ENCODE measurements at regions not wholly inside any gene's neighbourhood (a gene's known extent, or its start where the extent isn't known, plus 50 kb on each side); places are given as distances from the start of the nearest gene placed in this dataset.

GRCh38 chr10:44513591-44513990 is 128.7 kb upstream of the CXCL12 start:
- no peaks in the 10 kb centered on the region for H3K9me3 Mint-ChIP-seq
- H3K27ac Mint-ChIP-seq, result no peak overlapping the region
- DNase-seq (ENCODE audit: low spot score in 2 of 2) (no peak), ATAC-seq (no peak)
- no peaks in the 10 kb centered on the region for H3K36me3 Mint-ChIP-seq

- DNase-seq (ENCODE audit: low spot score in 2 of 2) (no peak), ATAC-seq (no peak)
- Mint-ChIP-seq H3K9me3 (no peaks in the 10 kb centered on the region), H3K27ac (no peak overlapping the region), H3K36me3 (no peaks in the 10 kb centered on the region)
These were observed 132.0 kb upstream of the CXCL12 start for GRCh38 chr10:44516891-44517290.

- Mint-ChIP-seq H3K27ac (no peak overlapping the region), H3K36me3 (no peaks in the 10 kb centered on the region), H3K9me3 (peaks cover 0 to 4% of the 10 kb centered on the region in 2 donors)
- ATAC-seq (no peak), DNase-seq (ENCODE audit: low spot score in 2 of 2) (no peak)
These were observed 132.7 kb upstream of the CXCL12 start for GRCh38 chr10:44517635-44518034.

- no peak for ATAC-seq
- Mint-ChIP-seq H3K27ac (no peak overlapping the region), H3K9me3 (peaks cover 6 to 10% of the 10 kb centered on the region in 2 donors), H3K36me3 (peaks cover 0 to 6% of the 10 kb centered on the region in 2 donors)
- no peak for DNase-seq (ENCODE audit: low spot score in 2 of 2)
These were observed 134.5 kb upstream of the CXCL12 start for GRCh38 chr10:44519361-44519760.

GRCh38 chr10:44520651-44521050 is 135.8 kb upstream of the CXCL12 start:
- H3K9me3 Mint-ChIP-seq, result peaks cover 6 to 18% of the 10 kb centered on the region in 2 donors
- H3K36me3 Mint-ChIP-seq, result peaks cover 0 to 9% of the 10 kb centered on the region in 2 donors
- DNase-seq (ENCODE audit: low spot score in 2 of 2) (no peak), ATAC-seq (no peak)
- no peak overlapping the region for H3K27ac Mint-ChIP-seq

GRCh38 chr10:44539178-44539577 is 154.3 kb upstream of the CXCL12 start:
- ATAC-seq (no peak), DNase-seq (ENCODE audit: low spot score in 2 of 2) (no peak)
- Mint-ChIP-seq H3K9me3 (peaks cover 14 to 20% of the 10 kb centered on the region in 2 donors), H3K27ac (no peak overlapping the region), H3K36me3 (peaks cover 0 to 6% of the 10 kb centered on the region in 2 donors)

- ATAC-seq (no peak), DNase-seq (ENCODE audit: low spot score in 2 of 2) (no peak)
- Mint-ChIP-seq H3K27ac (no peak overlapping the region), H3K9me3 (peaks cover 13 to 16% of the 10 kb centered on the region in 2 donors), H3K36me3 (peaks cover 0 to 12% of the 10 kb centered on the region in 2 donors)
These were observed 167.8 kb upstream of the CXCL12 start for GRCh38 chr10:44552726-44553125.

GRCh38 chr10:44557596-44558191 is 172.8 kb upstream of the CXCL12 start:
- Mint-ChIP-seq H3K9me3 (no peaks in the 10 kb centered on the region), H3K27ac (no peak overlapping the region), H3K36me3 (no peaks in the 10 kb centered on the region)
- DNase-seq (ENCODE audit: low spot score in 2 of 2), result no peak
- ATAC-seq, result no peak

- Mint-ChIP-seq H3K27ac (no peak overlapping the region), H3K36me3 (no peaks in the 10 kb centered on the region), H3K9me3 (no peaks in the 10 kb centered on the region)
- ATAC-seq (no peak), DNase-seq (ENCODE audit: low spot score in 2 of 2) (no peak)
These were observed 173.6 kb upstream of the CXCL12 start for GRCh38 chr10:44558521-44558920.

GRCh38 chr10:44564361-44564760 is 179.5 kb upstream of the CXCL12 start:
- no peak overlapping the region for H3K27ac Mint-ChIP-seq
- DNase-seq (ENCODE audit: low spot score in 2 of 2), result no peak

GRCh38 chr10:44564790-44565189 is 179.9 kb upstream of the CXCL12 start:
- Mint-ChIP-seq H3K36me3 (no peaks in the 10 kb centered on the region), H3K9me3 (no peaks in the 10 kb centered on the region), H3K27ac (no peak overlapping the region)
- DNase-seq (ENCODE audit: low spot score in 2 of 2), result no peak
- ATAC-seq, result no peak

More at GRCh38 chr10:44564361-44564760, 179.5 kb upstream of the CXCL12 start:
- no peaks in the 10 kb centered on the region for H3K9me3 Mint-ChIP-seq
- ATAC-seq, result no peak
- no peaks in the 10 kb centered on the region for H3K36me3 Mint-ChIP-seq

GRCh38 chr10:44566786-44567185 is 181.9 kb upstream of the CXCL12 start:
- Mint-ChIP-seq H3K27ac (no peak overlapping the region), H3K36me3 (no peaks in the 10 kb centered on the region), H3K9me3 (peaks cover 0 to 2% of the 10 kb centered on the region in 2 donors)
- ATAC-seq, result no peak
- no peak for DNase-seq (ENCODE audit: low spot score in 2 of 2)

- H3K36me3 Mint-ChIP-seq, result no peaks in the 10 kb centered on the region
- no peak for DNase-seq (ENCODE audit: low spot score in 2 of 2)
- peaks cover 0 to 4% of the 10 kb centered on the region in 2 donors for H3K9me3 Mint-ChIP-seq
- no peak overlapping the region for H3K27ac Mint-ChIP-seq
- no peak for ATAC-seq
These were observed 182.6 kb upstream of the CXCL12 start for GRCh38 chr10:44567471-44567870.

- no peaks in the 10 kb centered on the region for H3K36me3 Mint-ChIP-seq
- DNase-seq (ENCODE audit: low spot score in 2 of 2), result no peak
These were observed 184.5 kb upstream of the CXCL12 start for GRCh38 chr10:44569193-44570091.

GRCh38 chr10:44571701-44572100 is 186.8 kb upstream of the CXCL12 start:
- ATAC-seq, result no peak
- no peak for DNase-seq (ENCODE audit: low spot score in 2 of 2)
- H3K36me3 Mint-ChIP-seq, result no peaks in the 10 kb centered on the region
- no peak overlapping the region for H3K27ac Mint-ChIP-seq
- peaks cover 0 to 4% of the 10 kb centered on the region in 2 donors for H3K9me3 Mint-ChIP-seq

More at GRCh38 chr10:44569193-44570091, 184.5 kb upstream of the CXCL12 start:
- peaks cover 0 to 4% of the 10 kb centered on the region in 2 donors for H3K9me3 Mint-ChIP-seq
- no peak for ATAC-seq
- no peak overlapping the region for H3K27ac Mint-ChIP-seq

GRCh38 chr10:44572146-44572545 is 187.2 kb upstream of the CXCL12 start:
- H3K9me3 Mint-ChIP-seq, result peaks cover 0 to 4% of the 10 kb centered on the region in 2 donors
- H3K27ac Mint-ChIP-seq, result no peak overlapping the region
- no peak for ATAC-seq
- H3K36me3 Mint-ChIP-seq, result no peaks in the 10 kb centered on the region
- no peak for DNase-seq (ENCODE audit: low spot score in 2 of 2)

- no peak for DNase-seq (ENCODE audit: low spot score in 2 of 2)
- no peak overlapping the region for H3K27ac Mint-ChIP-seq
- ATAC-seq, result no peak
- H3K9me3 Mint-ChIP-seq, result peaks cover 0 to 4% of the 10 kb centered on the region in 2 donors
- no peaks in the 10 kb centered on the region for H3K36me3 Mint-ChIP-seq
These were observed 188.9 kb upstream of the CXCL12 start for GRCh38 chr10:44573821-44574220.

All from activated naive CD4-positive, alpha-beta T cell treated with anti-CD3 and anti-CD28 coated beads, Interleukin-2, amount 50 U/mL, for 72 hours (primary cell).